ENCODE measurements at regions not wholly inside any gene's neighbourhood (a gene's known extent, or its start where the extent isn't known, plus 50 kb on each side); places are given as distances from the start of the nearest gene placed in this dataset.

GRCh38 chr1:5548266-5548665, 444.0 kb downstream of the NPHP4 start:
- TF ChIP-seq GABPA (IDR thresholded peaks at IDR 0.05 in 1 of 2, conservative IDR thresholded peaks at IDR 0.05 in 1 of 2) (no peak), RAD21 (IDR thresholded peaks at IDR 0.05) (no peak), ATF3 (IDR thresholded peaks at IDR 0.05) (no peak), TAF1 (conservative IDR thresholded peaks at IDR 0.05) (no peak), CTCF (IDR thresholded peaks at IDR 0.05; ENCODE audit: low read depth, low read length, missing input control) (no peak)
